Activated CD8-positive, alpha-beta T cell treated with anti-CD3 and anti-CD28 coated beads for 36 hours (primary cell): ENCODE measurements at regions not wholly inside any gene's neighbourhood (a gene's known extent, or its start where the extent isn't known, plus 50 kb on each side); places are given as distances from the start of the nearest gene placed in this dataset.
"Not testable (repeated sequence)": the region's sequence is repeated elsewhere in the genome, so short reads cannot be mapped to it uniquely, and the experiment has no call there.

Experiments used
- ATAC-seq: fragments of 200-7000 bp; cut with Tn5 transposase; one replicate; pipeline ENCODE4 v1.10.0; 2021; ENCODE audit warnings: mild to moderate bottlenecking, moderate library complexity
- CTCF ChIA-PET: fragments of 350-600 bp; sonication (Branson Sonifier 250); formaldehyde crosslinking; loops from one replicate; lab custom pipeline; 2021; ENCODE audit warnings: antibody characterized with exemption; lab: Charles Lee
- POLR2A ChIA-PET: fragments of 350-600 bp; sonication (Branson Sonifier 250); formaldehyde crosslinking; loops from one replicate; lab custom pipeline; 2021; ENCODE audit warnings: antibody characterized with exemption; lab: Charles Lee
- DNase-seq: peaks from one replicate; pipeline ENCODE4 v3.0.0-alpha.2; 2020
- H3K27ac Mint-ChIP-seq: one replicate; pipeline ENCODE4 v1.8.0; 2021; ENCODE audit warnings: mild to moderate bottlenecking, mixed read lengths
- H3K27me3 Mint-ChIP-seq: one replicate; pipeline ENCODE4 v1.8.0; 2021; ENCODE audit warnings: mixed read lengths
- H3K36me3 Mint-ChIP-seq: one replicate; pipeline ENCODE4 v1.8.0; 2021; ENCODE audit warnings: low read depth, mixed read lengths
- H3K4me1 Mint-ChIP-seq: one replicate; pipeline ENCODE4 v1.8.0; 2021; ENCODE audit warnings: low read depth, mixed read lengths
- H3K4me3 Mint-ChIP-seq: one replicate; pipeline ENCODE4 v1.8.0; 2021; ENCODE audit warnings: mild to moderate bottlenecking, moderate library complexity, mixed read lengths
- H3K9me3 Mint-ChIP-seq: one replicate; pipeline ENCODE4 v1.8.0; 2021; ENCODE audit warnings: mixed read lengths
- intact Hi-C: fragments of 100-400 bp; cut with micrococcal nuclease; formaldehyde crosslinking; loops from one replicate; pipeline ENCODE4 v1.10.0; 2022
- TF ChIP-seq, protein P1 (sequence below): fragments of 200-600 bp; IDR thresholded peaks from one replicate; pipeline ENCODE4 v1.8.0; 2022; ENCODE audit warnings: antibody characterized with exemption, mild to moderate bottlenecking

DNA sequence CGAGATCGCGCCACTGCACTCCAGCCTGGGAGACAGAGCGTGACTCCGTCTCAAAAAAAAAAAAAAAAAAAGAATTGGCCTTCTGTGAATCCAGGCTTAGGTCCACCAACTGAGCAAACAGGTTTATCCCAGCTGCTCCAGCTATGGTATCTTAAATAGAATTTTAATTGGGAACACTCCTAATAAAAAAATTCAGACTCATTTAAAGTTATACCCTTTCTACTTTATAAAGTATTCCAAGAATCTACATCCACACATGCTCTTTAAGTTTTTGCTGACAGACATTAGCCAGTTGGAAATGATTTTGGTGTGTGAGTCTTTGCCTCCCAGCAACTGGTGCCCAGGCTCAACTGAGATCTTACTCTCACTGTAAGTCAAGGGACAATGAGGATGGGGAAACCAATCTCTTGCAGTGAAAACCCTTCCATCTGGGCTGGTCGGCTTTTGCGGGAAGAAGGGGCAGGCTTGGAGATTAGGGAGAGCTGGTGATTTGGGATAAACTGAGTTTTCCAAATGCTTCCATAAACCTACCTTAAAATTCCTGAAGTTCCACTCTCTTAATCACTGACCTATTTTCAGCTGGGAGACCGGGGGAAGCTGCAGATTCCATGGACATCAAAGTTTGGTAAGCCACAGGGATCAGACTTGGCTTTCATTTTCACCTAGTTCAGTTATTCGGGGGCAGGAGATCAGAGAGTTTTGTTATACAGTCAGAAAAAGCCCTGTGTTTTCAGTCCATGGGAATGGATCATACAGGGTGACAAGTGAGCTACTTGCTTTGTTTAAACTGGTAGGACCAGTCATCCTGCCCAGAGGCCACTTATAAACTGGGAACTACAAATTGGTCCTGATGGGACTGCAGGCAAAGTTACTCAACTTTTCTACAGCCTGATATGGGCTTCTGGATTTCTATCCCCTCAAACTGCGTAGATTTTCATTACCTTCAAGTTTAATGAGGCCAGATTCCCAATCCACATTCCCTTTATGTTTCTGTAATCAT is 89.3 kb upstream of the ZNF746 start:
- H3K27ac Mint-ChIP-seq = no peak overlapping the region
- H3K4me3 Mint-ChIP-seq = no peak overlapping the region
- intact Hi-C loops = no loop called here
- peaks cover 59% of the 10 kb centered on the region for H3K36me3 Mint-ChIP-seq
- H3K27me3 Mint-ChIP-seq = no peaks in the 10 kb centered on the region
- ATAC-seq = no peak
- ChIA-PET CTCF (no interaction called here), POLR2A (no interaction called here)
- DNase-seq = no peak
- peaks cover 6% of the 10 kb centered on the region for H3K4me1 Mint-ChIP-seq
- no peaks in the 10 kb centered on the region for H3K9me3 Mint-ChIP-seq
- TF ChIP-seq, protein P1, sequence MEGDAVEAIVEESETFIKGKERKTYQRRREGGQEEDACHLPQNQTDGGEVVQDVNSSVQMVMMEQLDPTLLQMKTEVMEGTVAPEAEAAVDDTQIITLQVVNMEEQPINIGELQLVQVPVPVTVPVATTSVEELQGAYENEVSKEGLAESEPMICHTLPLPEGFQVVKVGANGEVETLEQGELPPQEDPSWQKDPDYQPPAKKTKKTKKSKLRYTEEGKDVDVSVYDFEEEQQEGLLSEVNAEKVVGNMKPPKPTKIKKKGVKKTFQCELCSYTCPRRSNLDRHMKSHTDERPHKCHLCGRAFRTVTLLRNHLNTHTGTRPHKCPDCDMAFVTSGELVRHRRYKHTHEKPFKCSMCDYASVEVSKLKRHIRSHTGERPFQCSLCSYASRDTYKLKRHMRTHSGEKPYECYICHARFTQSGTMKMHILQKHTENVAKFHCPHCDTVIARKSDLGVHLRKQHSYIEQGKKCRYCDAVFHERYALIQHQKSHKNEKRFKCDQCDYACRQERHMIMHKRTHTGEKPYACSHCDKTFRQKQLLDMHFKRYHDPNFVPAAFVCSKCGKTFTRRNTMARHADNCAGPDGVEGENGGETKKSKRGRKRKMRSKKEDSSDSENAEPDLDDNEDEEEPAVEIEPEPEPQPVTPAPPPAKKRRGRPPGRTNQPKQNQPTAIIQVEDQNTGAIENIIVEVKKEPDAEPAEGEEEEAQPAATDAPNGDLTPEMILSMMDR = no peak

DNA sequence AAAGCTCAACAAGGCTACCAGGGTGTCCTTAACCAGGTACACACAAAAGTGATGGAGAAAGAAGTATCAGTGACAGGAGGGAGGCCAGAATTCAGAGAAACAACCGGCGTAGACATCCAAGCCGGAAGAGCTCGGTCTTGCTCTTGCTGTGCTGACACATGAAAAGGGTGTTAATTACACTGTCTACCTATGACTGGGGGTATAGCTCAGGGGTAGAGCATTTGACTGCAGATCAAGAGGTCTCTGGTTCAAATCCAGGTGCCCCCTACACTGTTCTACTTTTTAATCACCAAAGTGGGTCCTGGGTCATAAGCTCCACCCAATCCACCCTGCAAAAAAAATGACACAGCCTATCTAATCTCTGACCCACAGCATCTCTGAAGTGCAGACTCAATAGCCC is 86.9 kb upstream of the ZNF746 start:
- H3K9me3 Mint-ChIP-seq = peaks cover 10% of the 10 kb centered on the region
- H3K27ac Mint-ChIP-seq = no peak overlapping the region
- no peaks in the 10 kb centered on the region for H3K27me3 Mint-ChIP-seq
- no peak for DNase-seq
- ChIA-PET CTCF (no interaction called here), POLR2A (interaction anchor here (0.8 kb wide), 1 partner anchor 12 kb away, joined by 3 read pairs; no protein-coding TSS in a partner anchor)
- intact Hi-C loops = no loop called here
- no peak overlapping the region for H3K4me3 Mint-ChIP-seq
- peaks cover 11% of the 10 kb centered on the region for H3K4me1 Mint-ChIP-seq
- H3K36me3 Mint-ChIP-seq = peaks cover 72% of the 10 kb centered on the region
- no peak for ATAC-seq
- TF ChIP-seq, protein P1 = no peak

DNA sequence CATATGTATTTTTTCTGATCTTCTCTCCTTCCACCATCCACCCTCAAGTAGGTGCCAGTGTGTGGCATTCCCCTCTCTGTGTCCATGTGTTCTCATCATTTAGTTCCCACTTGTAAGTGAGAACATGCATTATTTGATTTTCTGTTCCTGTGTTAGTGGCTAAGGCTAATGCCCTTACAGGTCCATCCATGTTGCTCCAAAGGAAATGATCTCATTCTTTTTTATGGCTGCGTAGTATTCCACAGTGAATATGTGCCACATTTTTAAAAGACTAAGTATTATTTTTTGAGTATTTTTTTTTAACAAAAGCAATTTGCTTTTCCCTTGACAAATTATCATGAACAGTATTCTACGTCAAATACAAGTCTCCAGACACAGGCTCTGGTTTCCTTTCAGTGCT is 86.4 kb upstream of the ZNF746 start:
- H3K36me3 Mint-ChIP-seq = peaks cover 72% of the 10 kb centered on the region
- peaks cover 11% of the 10 kb centered on the region for H3K9me3 Mint-ChIP-seq
- H3K4me3 Mint-ChIP-seq = no peak overlapping the region
- ChIA-PET CTCF (no interaction called here), POLR2A (no interaction called here)
- peaks cover 11% of the 10 kb centered on the region for H3K4me1 Mint-ChIP-seq
- intact Hi-C loops = no loop called here
- H3K27me3 Mint-ChIP-seq = no peaks in the 10 kb centered on the region
- DNase-seq (no peak), ATAC-seq (no peak)
- TF ChIP-seq, protein P1 = no peak
- no peak overlapping the region for H3K27ac Mint-ChIP-seq

DNA sequence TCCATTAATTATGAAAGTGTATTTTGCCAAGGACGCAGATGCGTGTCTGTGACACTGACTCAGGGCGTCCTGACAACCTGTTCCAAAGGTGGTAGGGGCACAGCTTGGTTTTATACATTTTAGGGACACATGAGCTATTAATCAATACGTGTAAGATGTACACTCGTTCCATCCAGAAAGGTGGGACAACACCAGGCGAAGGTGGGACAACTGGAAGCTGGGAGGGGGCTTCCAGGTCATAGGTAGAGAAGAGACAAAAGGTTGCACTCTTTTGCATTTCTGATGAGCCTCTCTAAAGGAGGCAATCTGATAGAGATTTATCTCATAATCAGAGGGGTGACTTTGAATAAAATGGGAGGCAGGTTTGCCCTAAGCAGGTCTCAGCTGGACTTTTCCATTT is 82.7 kb upstream of the ZNF746 start:
- H3K27me3 Mint-ChIP-seq = no peaks in the 10 kb centered on the region
- H3K9me3 Mint-ChIP-seq = peaks cover 26% of the 10 kb centered on the region
- POLR2A ChIA-PET = interaction anchor here (0.6 to 1.1 kb wide), 3 partner anchors 23 to 168 kb away, joined by 3 read pairs; no protein-coding TSS in a partner anchor
- peaks cover 70% of the 10 kb centered on the region for H3K36me3 Mint-ChIP-seq
- CTCF ChIA-PET = interaction anchor here (1.0 to 1.7 kb wide), 2 partner anchors 11 to 44 kb away, joined by 3 read pairs; no protein-coding TSS in a partner anchor
- H3K4me3 Mint-ChIP-seq = no peak overlapping the region
- TF ChIP-seq, protein P1 = no peak
- ATAC-seq = no peak
- no peak for DNase-seq
- intact Hi-C loops = no loop called here
- no peak overlapping the region for H3K27ac Mint-ChIP-seq
- peaks cover 11% of the 10 kb centered on the region for H3K4me1 Mint-ChIP-seq

DNA sequence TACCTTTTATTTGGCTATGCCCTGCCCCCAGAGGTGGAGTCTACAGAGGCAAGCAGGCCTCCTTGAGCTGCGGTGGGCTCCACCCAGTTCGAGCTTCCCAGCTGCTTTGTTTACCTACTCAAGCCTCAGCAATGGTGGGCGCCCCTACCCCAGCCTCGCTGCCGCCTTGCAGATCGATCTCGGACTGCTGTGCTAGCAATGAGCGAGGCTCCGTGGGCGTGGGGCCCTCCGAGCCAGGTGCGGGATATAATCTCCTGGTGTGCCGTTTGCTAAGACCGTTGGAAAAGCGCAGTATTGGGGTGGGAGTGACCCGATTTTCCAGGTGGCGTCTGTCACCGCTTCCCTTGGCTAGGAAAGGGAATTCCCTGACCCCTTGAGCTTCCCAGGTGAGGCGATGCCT is 81.8 kb upstream of the ZNF746 start:
- H3K4me1 Mint-ChIP-seq = peaks cover 11% of the 10 kb centered on the region
- H3K4me3 Mint-ChIP-seq, intact Hi-C loops, ATAC-seq, H3K27me3 Mint-ChIP-seq, CTCF ChIA-PET, DNase-seq, H3K27ac Mint-ChIP-seq: not testable (repeated sequence)
- POLR2A ChIA-PET = interaction anchor here (1.1 kb wide), 1 partner anchor 24 kb away, joined by 3 read pairs; no protein-coding TSS in a partner anchor
- H3K36me3 Mint-ChIP-seq = peaks cover 63% of the 10 kb centered on the region
- H3K9me3 Mint-ChIP-seq = peaks cover 30% of the 10 kb centered on the region

DNA sequence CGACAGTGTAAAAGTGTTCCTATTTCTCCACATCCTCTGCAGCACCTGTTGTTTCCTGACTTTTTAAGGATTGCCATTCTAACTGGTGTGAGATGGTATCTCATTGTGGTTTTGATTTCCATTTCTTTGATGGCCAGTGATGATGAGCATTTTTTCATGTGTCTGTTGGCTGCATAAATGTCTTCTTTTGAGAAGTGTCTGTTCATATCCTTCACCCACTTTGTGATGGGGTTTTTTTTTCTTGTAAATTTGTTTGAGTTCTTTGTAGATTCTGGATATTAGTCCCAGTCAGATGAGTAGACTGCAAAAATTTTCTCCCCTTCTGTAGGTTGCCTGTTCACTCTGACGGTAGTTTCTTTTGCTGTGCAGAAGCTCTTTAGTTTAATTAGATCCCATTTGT is 76.8 kb upstream of the ZNF746 start:
- H3K27me3 Mint-ChIP-seq, H3K4me3 Mint-ChIP-seq, H3K4me1 Mint-ChIP-seq, ATAC-seq, CTCF ChIA-PET, POLR2A ChIA-PET, intact Hi-C loops, H3K27ac Mint-ChIP-seq, DNase-seq: not testable (repeated sequence)
- Mint-ChIP-seq H3K9me3 (peaks cover 56% of the 10 kb centered on the region), H3K36me3 (peaks cover 53% of the 10 kb centered on the region)
